ENCODE measurements at regions not wholly inside any gene's neighbourhood (a gene's known extent, or its start where the extent isn't known, plus 50 kb on each side); places are given as distances from the start of the nearest gene placed in this dataset.

DNA sequence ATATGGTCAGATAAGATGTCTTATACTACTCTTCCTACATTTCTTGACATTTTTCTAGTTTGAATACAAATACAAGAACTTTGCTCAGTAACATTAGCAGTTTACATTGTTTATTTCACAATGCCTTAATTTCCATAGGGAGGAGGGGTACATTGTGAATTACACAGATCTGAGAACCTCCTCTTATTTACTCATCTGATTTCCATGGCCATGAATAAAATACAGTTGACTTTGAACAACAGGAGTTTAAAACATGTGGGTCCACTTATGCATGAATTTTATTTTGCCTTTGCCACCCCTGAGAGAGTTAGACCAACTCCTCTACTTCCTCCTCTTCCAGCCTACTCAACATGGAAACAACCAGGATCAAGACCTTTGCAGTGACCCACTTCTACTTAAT, 67.7 kb downstream of the MGST1 start:
- no peak for DNase-seq (ENCODE audit: low spot score)
- ATAC-seq: no peak
- in situ Hi-C loops (cut with HindIII; ENCODE audit: extremely low pct_ligation_motif_present, low pct_unique_long_range_greater_than_20kb): no loop called here
- Histone ChIP-seq H3K79me2 (ENCODE audit: insufficient read depth, low read length) (no peaks in the 10 kb centered on the region), H3K9ac (ENCODE audit: insufficient read depth, low read depth, low read length) (no peak overlapping the region), H2AFZ (ENCODE audit: low read length) (no peak overlapping the region), H3K36me3 (replicated peaks in 1 of 2; ENCODE audit: control insufficient read depth in 1 of 2, insufficient read depth in 2 of 2, low read length in 2 of 2) (no peaks in the 10 kb centered on the region), H3K4me2 (ENCODE audit: low read depth, low read length) (no peak overlapping the region), H3K27ac (ENCODE audit: extremely low read length, insufficient read depth, low read length) (no peak overlapping the region), H3K4me3 (replicated peaks in 1 of 3; ENCODE audit: insufficient read depth in 1 of 3, low read depth in 2 of 3, low read length in 3 of 3) (no peak overlapping the region), H3K4me1 (ENCODE audit: insufficient read depth, low read length) (no peaks in the 10 kb centered on the region), H3K9me3 (ENCODE audit: low read length) (no peaks in the 10 kb centered on the region), H3K27me3 (ENCODE audit: control insufficient read depth in 1 of 2, insufficient read depth in 2 of 2, low read length in 2 of 2) (no peaks in the 10 kb centered on the region; a peak in 1 of 5 replicates), H4K20me1 (ENCODE audit: insufficient read depth, low read length) (no peaks in the 10 kb centered on the region)
- no peak for TF ChIP-seq CSRNP2 (CRISPR knock-in tag; conservative IDR thresholded peaks at IDR 0.05; ENCODE audit: low read depth)
- no peak for TF ChIP-seq KDM5A (IDR thresholded peaks at IDR 0.05; ENCODE audit: borderline replicate concordance, low read length)
- TF ChIP-seq FLYWCH1 (CRISPR knock-in tag; IDR thresholded peaks at IDR 0.05): no peak
- no peak for TF ChIP-seq ZNF234 (CRISPR knock-in tag; conservative IDR thresholded peaks at IDR 0.05)
- TF ChIP-seq REL (CRISPR knock-in tag; conservative IDR thresholded peaks at IDR 0.05): no peak
- no peak for TF ChIP-seq ZNF747 (CRISPR knock-in tag; IDR thresholded peaks at IDR 0.05; ENCODE audit: borderline replicate concordance)
- no peak for TF ChIP-seq BRD4 (CRISPR knock-in tag; IDR thresholded peaks at IDR 0.05)
- TF ChIP-seq YEATS4 (CRISPR knock-in tag; IDR thresholded peaks at IDR 0.05; ENCODE audit: borderline replicate concordance): no peak
- TF ChIP-seq ZFY (CRISPR knock-in tag; IDR thresholded peaks at IDR 0.05): no peak
- no peak for FAIRE-seq
- BruUV-seq (replicated peaks): no TSS peak
- ChIA-PET POLR2A (no interaction called here), CTCF (ENCODE audit: low intra/inter-chr PET ratio, low total read pairs) (no interaction called here)
- intact Hi-C loops (cut with micrococcal nuclease; ENCODE audit: unreplicated experiment): no loop called here

DNA sequence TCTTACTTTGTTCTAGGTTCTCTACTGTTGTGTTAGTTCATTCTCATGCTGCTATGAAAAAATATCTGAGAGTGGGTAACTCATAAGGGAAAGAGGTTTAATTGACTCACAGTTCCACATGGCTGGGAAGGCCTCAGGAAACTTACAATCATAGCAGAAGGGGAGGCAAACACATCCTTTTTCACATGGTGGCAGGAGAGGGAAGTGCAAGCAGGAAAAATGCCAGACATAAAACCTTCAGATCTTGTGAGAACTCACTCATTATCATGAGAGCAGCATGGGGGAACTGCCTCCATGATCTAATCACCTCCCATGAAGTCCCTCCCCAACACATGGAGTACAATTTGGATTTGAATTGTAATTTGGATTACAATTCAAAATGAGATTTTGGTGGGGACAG, 69.6 kb downstream of the MGST1 start:
- POLR2A ChIA-PET: no interaction called here
- H4K20me1 ChIP-seq (ENCODE audit: insufficient read depth, low read length): no peaks in the 10 kb centered on the region
- no peak overlapping the region for H3K27ac ChIP-seq (ENCODE audit: extremely low read length, insufficient read depth, low read length)
- in situ Hi-C loops (cut with HindIII; ENCODE audit: extremely low pct_ligation_motif_present, low pct_unique_long_range_greater_than_20kb): no loop called here
- ATAC-seq (no peak), FAIRE-seq (no peak), DNase-seq (ENCODE audit: low spot score) (no peak)
- CTCF ChIA-PET (ENCODE audit: low intra/inter-chr PET ratio, low total read pairs): no interaction called here
- no peak overlapping the region for H3K4me3 ChIP-seq (replicated peaks in 1 of 3; ENCODE audit: insufficient read depth in 1 of 3, low read depth in 2 of 3, low read length in 3 of 3)
- H3K27me3 ChIP-seq (ENCODE audit: control insufficient read depth in 1 of 2, insufficient read depth in 2 of 2, low read length in 2 of 2): no peaks in the 10 kb centered on the region; a peak in 1 of 5 replicates
- no peak overlapping the region for H2AFZ ChIP-seq (ENCODE audit: low read length)
- H3K4me1 ChIP-seq (ENCODE audit: insufficient read depth, low read length): no peaks in the 10 kb centered on the region
- H3K9ac ChIP-seq (ENCODE audit: insufficient read depth, low read depth, low read length): no peak overlapping the region
- intact Hi-C loops (cut with micrococcal nuclease; ENCODE audit: unreplicated experiment): no loop called here
- no peak overlapping the region for H3K4me2 ChIP-seq (ENCODE audit: low read depth, low read length)
- no peaks in the 10 kb centered on the region for H3K9me3 ChIP-seq (ENCODE audit: low read length)
- no peaks in the 10 kb centered on the region for H3K79me2 ChIP-seq (ENCODE audit: insufficient read depth, low read length)
- no peaks in the 10 kb centered on the region for H3K36me3 ChIP-seq (replicated peaks in 1 of 2; ENCODE audit: control insufficient read depth in 1 of 2, insufficient read depth in 2 of 2, low read length in 2 of 2)
- BruUV-seq (replicated peaks): no TSS peak
- TF ChIP-seq, protein P1, sequence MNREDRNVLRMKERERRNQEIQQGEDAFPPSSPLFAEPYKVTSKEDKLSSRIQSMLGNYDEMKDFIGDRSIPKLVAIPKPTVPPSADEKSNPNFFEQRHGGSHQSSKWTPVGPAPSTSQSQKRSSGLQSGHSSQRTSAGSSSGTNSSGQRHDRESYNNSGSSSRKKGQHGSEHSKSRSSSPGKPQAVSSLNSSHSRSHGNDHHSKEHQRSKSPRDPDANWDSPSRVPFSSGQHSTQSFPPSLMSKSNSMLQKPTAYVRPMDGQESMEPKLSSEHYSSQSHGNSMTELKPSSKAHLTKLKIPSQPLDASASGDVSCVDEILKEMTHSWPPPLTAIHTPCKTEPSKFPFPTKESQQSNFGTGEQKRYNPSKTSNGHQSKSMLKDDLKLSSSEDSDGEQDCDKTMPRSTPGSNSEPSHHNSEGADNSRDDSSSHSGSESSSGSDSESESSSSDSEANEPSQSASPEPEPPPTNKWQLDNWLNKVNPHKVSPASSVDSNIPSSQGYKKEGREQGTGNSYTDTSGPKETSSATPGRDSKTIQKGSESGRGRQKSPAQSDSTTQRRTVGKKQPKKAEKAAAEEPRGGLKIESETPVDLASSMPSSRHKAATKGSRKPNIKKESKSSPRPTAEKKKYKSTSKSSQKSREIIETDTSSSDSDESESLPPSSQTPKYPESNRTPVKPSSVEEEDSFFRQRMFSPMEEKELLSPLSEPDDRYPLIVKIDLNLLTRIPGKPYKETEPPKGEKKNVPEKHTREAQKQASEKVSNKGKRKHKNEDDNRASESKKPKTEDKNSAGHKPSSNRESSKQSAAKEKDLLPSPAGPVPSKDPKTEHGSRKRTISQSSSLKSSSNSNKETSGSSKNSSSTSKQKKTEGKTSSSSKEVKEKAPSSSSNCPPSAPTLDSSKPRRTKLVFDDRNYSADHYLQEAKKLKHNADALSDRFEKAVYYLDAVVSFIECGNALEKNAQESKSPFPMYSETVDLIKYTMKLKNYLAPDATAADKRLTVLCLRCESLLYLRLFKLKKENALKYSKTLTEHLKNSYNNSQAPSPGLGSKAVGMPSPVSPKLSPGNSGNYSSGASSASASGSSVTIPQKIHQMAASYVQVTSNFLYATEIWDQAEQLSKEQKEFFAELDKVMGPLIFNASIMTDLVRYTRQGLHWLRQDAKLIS (CRISPR knock-in tag; IDR thresholded peaks at IDR 0.05): no peak
- TF ChIP-seq POGZ (CRISPR knock-in tag; IDR thresholded peaks at IDR 0.05): no peak
- TF ChIP-seq ZBTB8A (CRISPR knock-in tag; IDR thresholded peaks at IDR 0.05; ENCODE audit: borderline replicate concordance, low read depth): no peak
- TF ChIP-seq, protein P2, sequence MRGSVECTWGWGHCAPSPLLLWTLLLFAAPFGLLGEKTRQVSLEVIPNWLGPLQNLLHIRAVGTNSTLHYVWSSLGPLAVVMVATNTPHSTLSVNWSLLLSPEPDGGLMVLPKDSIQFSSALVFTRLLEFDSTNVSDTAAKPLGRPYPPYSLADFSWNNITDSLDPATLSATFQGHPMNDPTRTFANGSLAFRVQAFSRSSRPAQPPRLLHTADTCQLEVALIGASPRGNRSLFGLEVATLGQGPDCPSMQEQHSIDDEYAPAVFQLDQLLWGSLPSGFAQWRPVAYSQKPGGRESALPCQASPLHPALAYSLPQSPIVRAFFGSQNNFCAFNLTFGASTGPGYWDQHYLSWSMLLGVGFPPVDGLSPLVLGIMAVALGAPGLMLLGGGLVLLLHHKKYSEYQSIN (CRISPR knock-in tag; IDR thresholded peaks at IDR 0.05; ENCODE audit: borderline replicate concordance): no peak
- no peak for TF ChIP-seq ZNF773 (CRISPR knock-in tag; IDR thresholded peaks at IDR 0.05; ENCODE audit: borderline replicate concordance)
- TF ChIP-seq PHF21A (CRISPR knock-in tag; IDR thresholded peaks at IDR 0.05): no peak

All from HepG2 (cell line).